Endometrial microvascular endothelial cells (primary cell): ENCODE measurements at regions not wholly inside any gene's neighbourhood (a gene's known extent, or its start where the extent isn't known, plus 50 kb on each side); places are given as distances from the start of the nearest gene placed in this dataset.

Source experiments
- in situ Hi-C: cut with HindIII; loops from 2 replicates; pipeline ENCODE4 v1.10.0; 2017; ENCODE audit warnings: low sequenced_read_pairs, low pct_unique_long_range_greater_than_20kb; ENCODE audit errors: inconsistent ontology term

DNA sequence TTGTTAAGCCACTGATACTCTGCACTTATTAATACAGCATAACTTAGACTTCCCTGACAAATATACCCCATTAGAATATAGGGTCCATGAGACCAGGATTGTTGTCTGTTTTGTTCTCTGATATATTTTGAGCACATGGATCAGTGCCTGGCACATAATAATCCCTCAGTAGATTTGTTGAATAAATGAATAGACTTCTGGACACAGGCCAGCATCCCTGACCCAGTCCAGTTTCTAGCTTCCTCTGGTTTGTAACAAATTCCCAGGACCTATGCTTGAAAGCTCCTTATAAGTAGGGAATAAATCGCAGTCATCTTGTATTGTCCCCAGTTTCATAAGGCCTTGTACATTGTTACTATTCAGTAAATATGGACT lies 58.2 kb upstream of the GADD45A start:
- in situ Hi-C loops = no loop called here

DNA sequence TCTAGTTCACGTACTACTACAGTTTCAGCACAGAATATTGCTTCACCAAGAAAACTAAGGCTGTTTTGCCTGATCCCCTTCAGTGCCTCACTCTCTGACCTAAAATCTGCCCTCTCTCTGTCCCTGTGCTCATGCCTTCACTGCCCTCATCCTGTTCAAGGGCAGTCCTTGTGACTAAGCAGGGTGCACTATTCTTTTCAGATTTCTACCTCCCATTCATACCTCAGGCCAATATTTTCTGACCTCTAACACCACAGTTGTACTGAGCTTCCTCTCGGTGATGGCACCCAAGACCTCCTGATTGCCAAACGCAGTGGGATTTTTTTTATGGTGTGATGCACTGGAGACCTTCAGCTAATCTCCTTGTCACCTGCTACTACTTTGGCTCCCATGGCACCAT lies 57.7 kb upstream of the GADD45A start:
- in situ Hi-C loops = no loop called here

DNA sequence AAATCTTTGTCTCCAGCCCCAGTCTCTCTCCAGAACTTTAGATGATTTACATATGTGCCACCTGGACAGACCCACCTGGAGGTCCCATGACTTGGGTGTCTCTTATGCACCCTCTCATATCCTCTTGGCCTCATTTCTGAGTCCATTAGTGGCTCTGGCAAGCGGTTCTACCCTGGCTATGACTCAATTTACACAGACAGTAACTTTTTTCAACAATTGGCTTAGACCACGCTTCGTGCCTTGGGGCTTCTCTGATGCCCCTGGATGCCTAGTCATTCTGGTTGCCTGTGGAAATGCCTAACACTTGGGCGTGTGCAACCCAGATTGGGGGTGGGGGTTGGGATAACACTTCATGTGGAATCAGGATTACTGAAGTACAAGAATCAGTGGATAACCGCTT lies 57.1 kb upstream of the GADD45A start:
- in situ Hi-C loops = no loop called here

DNA sequence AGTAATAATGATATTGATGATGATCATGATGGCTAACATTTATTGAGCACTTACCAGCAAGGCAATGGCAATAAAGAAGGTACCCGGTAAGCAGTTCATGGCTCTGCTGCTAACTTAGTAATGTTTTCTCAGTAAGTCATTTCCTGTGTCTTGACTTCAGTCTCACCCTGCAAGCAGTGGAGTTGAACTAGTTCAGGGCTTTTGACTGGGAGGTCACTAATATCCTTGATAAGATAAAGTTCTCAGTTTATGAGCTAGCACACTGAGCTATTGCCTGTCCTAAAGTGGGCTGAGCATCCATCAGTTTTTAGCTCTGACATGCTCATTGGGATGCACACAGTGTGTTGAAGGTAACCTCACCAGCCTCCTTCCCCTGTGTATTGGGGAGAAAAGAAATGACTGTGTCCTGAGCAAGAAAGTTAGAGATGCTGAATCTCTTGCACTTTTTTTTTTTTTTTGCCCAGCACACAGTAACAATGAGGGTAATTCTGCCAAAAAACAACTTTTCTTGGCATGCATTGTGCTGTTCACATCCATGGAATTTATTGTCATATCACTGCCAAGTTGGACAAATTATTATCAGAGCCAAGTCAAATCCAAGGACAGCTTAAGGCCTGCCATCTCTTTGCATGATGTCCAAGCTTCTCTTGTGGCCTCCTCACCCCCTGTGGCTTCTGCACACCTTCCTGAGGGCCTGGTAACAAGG lies 55.5 kb upstream of the GADD45A start:
- in situ Hi-C loops = no loop called here

DNA sequence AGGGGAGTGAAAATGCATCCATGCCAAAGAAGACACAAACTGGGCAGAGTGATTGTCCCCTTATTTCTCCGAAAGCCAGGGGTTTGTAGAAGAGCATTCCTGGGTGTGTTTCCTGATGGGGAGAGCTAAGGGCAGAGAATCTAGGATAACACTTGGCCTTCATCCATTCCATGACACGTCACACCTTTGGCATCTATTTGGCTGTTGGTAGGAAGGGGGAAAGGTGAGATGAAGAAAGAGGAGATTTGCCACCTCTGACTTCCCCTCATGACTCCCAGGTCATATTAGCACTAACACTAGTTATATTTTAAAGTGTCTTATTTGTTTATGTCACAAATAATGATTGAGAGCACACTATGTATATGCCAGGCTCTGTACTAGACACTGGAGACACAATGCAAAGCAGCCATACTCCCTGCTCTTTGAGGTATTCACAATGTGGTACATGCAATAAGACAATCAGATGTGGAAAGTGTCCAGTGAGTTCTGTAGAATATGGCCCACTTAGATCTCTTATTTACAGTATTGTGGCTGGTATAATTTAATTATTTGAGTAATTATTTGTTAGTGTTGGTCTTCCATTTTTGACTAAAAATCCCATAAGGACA lies 54.5 kb upstream of the GADD45A start:
- in situ Hi-C loops = no loop called here

DNA sequence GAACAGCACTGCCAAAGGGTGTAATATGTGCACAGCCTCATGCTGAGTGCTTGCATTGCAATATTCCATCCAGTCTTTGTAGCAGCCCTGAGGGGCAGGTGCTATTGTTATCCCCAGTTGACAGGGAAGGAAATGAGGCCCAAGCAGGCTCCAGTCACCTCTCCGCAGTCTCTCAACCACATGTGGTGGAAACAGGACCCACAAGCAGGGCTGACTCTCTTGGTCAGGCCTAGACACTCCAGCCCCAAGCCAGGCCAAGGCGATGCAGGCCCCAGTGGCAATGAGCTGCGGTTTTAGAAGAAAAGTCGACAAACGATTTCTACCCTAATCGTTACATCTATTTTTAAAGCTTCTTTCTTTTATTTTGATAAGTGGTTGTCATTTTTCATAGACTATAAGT lies 52.6 kb upstream of the GADD45A start:
- in situ Hi-C loops = no loop called here

DNA sequence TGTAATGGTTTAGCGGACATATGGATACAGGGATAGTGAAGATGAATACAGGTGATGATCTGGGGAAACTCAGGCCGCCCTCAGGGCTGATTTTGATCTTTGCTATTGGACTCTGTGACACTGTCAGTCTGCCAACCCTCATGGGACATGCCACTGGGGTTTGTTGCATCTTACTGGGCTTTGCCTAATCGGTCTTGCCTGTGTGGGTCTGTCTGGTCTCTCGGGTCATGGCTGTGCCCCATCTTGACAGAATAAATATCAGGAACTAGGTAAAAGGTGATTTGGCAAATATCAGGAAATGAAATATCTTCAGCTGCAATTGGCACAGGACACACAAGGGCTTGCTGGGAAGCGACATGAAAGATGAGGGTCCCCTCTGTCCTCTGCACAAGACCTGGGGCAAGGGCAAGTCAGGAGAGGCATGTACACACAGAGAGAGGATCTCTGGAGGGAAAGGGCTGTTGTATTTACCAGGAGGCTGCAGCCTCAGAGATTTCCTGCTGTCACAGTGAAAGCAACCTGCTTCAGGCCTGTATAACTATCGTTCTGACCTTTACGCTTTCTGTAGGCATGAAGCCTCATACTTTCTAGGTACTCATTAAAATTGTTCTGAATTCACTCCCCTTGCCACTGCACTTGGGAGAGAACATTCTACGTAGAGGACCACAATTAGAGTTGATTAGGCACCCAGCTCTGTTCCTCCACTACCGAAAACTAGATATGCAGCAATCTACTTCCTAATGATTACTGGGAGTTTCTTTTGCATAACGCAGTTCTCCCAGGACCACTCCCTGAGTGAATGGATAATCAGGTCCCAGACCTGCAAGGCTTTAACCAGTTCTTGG lies 52.0 kb upstream of the GADD45A start:
- in situ Hi-C loops = no loop called here

DNA sequence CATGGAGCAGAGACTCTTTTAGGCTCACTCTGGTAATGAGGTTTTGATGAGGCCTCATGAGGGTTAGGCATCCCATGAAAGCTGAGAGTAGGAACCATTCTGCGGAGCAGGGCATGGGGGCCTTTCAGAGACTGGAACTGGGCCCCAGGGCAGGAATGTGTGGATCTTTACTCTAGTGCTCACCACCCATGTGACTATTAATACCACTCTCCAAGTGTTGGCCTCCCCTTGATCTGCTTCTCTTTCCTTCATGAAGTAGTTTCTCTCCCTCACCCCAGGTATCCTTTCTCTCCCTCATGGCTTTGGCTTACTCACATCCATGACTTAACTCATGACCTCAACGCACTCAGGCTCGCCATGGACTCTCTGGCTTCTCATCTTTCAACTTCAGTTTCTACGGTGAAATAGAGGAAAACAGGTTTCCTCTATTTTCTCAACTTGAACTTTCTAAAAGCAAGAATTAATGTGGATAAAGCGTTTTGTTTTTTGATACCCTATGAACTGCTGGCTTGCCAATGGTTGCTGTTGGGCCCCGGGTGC lies 50.5 kb upstream of the GADD45A start:
- in situ Hi-C loops = no loop called here

DNA sequence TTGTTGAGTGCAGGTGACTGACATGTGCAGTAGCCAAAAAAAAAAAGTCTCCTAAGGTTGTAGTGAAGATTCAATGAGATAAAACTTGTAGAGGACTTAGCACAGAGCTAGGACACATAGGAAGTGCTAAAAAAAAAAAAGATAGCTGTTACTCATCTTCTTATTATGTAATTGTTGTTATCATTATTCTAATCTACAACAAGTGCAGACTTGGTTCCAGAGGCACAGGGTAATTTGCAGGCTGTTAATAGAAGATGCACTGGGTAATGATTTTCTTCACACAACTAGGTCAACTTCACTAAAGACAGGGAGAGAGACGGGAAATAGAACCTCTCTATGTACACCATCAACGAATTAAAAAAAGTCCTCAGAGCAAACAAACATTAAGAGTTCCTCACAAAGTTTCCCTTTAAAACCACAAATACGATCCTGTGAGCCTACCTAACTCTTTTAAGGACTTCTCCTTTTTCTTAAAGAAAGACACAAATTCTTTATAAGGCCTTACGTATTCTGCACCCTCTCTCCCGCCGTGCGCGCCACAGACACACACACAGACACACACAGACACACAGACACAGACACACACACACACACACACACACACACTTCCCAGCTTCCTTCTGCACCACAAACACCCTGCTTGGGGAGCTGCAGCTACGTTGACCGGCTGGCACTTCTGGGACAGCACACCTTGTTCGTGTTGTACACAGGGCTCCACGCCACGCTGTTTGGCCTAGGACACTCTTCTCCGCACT lies 49.8 kb upstream of the GADD45A start:
- in situ Hi-C loops = no loop called here
